PC-9 (cell line): ENCODE measurements at regions not wholly inside any gene's neighbourhood (a gene's known extent, or its start where the extent isn't known, plus 50 kb on each side); places are given as distances from the start of the nearest gene placed in this dataset.

Experiments
- CTCF ChIP-seq: fragments of 200-600 bp; sonication (generic); conservative IDR thresholded peaks from 2 replicates; pipeline ENCODE4 v1.6.1; 2017; ENCODE audit warnings: mixed run types, antibody characterized with exemption, mild to moderate bottlenecking, moderate library complexity
- EZH2 ChIP-seq: fragments of 200-600 bp; sonication (generic); IDR thresholded peaks from 2 replicates; pipeline ENCODE4 v1.8.0; 2017; ENCODE audit warnings: antibody characterized with exemption, low read depth

DNA sequence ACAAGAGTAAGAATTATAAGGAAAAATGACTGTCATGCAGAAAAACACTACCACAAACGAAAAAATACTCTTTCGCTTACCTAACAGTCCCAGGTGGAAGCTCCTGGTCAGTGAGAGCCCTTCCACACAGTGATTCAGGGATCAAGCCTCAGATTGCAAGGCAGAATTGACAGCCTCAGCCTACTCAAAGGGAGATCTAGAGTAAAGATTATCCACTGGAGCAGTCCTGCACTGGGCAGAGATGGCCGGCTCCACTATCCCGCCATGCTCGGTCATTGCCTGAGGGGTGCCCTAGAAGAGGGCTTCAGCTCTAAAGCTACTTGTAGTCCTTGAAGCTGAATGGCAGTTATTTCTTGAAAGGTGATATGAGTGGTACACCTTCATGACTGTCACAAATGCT is 174.7 kb downstream of the TTC8 start:
- TF ChIP-seq CTCF, result no peak
- TF ChIP-seq EZH2, result no peak
